ENCODE measurements at regions not wholly inside any gene's neighbourhood (a gene's known extent, or its start where the extent isn't known, plus 50 kb on each side); places are given as distances from the start of the nearest gene placed in this dataset.
"Not testable (repeated sequence)": the region's sequence is repeated elsewhere in the genome, so short reads cannot be mapped to it uniquely, and the experiment has no call there.

GRCh38 chr7:91352091-91352490, 87.9 kb downstream of the FZD1 start:
- in situ Hi-C loops (cut with HindIII; ENCODE audit: low pct_ligation_motif_present, low pct_unique_long_range_greater_than_20kb, low sequenced_read_pairs), result no loop called here
- no peak for DNase-seq

- in situ Hi-C loops (cut with HindIII; ENCODE audit: low pct_ligation_motif_present, low pct_unique_long_range_greater_than_20kb, low sequenced_read_pairs), result no loop called here
- DNase-seq, result peak; percentile 58
These were observed 89.6 kb downstream of the FZD1 start for GRCh38 chr7:91353848-91354247.

- no peak for DNase-seq
- in situ Hi-C loops (cut with HindIII; ENCODE audit: low pct_ligation_motif_present, low pct_unique_long_range_greater_than_20kb, low sequenced_read_pairs), result no loop called here
These were observed 91.6 kb downstream of the FZD1 start for GRCh38 chr7:91355695-91356435.

GRCh38 chr7:91356915-91357314, 92.7 kb downstream of the FZD1 start:
- in situ Hi-C loops (cut with HindIII; ENCODE audit: low pct_ligation_motif_present, low pct_unique_long_range_greater_than_20kb, low sequenced_read_pairs), result no loop called here

GRCh38 chr7:91357379-91357778, 93.1 kb downstream of the FZD1 start:
- in situ Hi-C loops (cut with HindIII; ENCODE audit: low pct_ligation_motif_present, low pct_unique_long_range_greater_than_20kb, low sequenced_read_pairs), result no loop called here
- DNase-seq, result no peak

More at GRCh38 chr7:91356915-91357314, 92.7 kb downstream of the FZD1 start:
- DNase-seq, result no peak

GRCh38 chr7:91357901-91358300, 93.7 kb downstream of the FZD1 start:
- in situ Hi-C loops (cut with HindIII; ENCODE audit: low pct_ligation_motif_present, low pct_unique_long_range_greater_than_20kb, low sequenced_read_pairs), result no loop called here
- DNase-seq, result no peak

- in situ Hi-C loops (cut with HindIII; ENCODE audit: low pct_ligation_motif_present, low pct_unique_long_range_greater_than_20kb, low sequenced_read_pairs), result no loop called here
- no peak for DNase-seq
These were observed 94.1 kb downstream of the FZD1 start for GRCh38 chr7:91358303-91358702.

- DNase-seq; in situ Hi-C loops (cut with HindIII; ENCODE audit: low pct_ligation_motif_present, low pct_unique_long_range_greater_than_20kb, low sequenced_read_pairs): not testable (repeated sequence)
These were observed 100.9 kb downstream of the FZD1 start for GRCh38 chr7:91365097-91365496.

- DNase-seq, result no peak
These were observed 101.9 kb downstream of the FZD1 start for GRCh38 chr7:91366091-91366490.

GRCh38 chr7:91367812-91368578, 103.8 kb downstream of the FZD1 start:
- DNase-seq, result no peak
- in situ Hi-C loops (cut with HindIII; ENCODE audit: low pct_ligation_motif_present, low pct_unique_long_range_greater_than_20kb, low sequenced_read_pairs), result no loop called here

More at GRCh38 chr7:91366091-91366490, 101.9 kb downstream of the FZD1 start:
- in situ Hi-C loops (cut with HindIII; ENCODE audit: low pct_ligation_motif_present, low pct_unique_long_range_greater_than_20kb, low sequenced_read_pairs), result no loop called here

GRCh38 chr7:91372323-91372722, 108.1 kb downstream of the FZD1 start:
- in situ Hi-C loops (cut with HindIII; ENCODE audit: low pct_ligation_motif_present, low pct_unique_long_range_greater_than_20kb, low sequenced_read_pairs), result no loop called here

GRCh38 chr7:91373111-91373800, 109.0 kb downstream of the FZD1 start:
- in situ Hi-C loops (cut with HindIII; ENCODE audit: low pct_ligation_motif_present, low pct_unique_long_range_greater_than_20kb, low sequenced_read_pairs), result no loop called here
- DNase-seq, result no peak

More at GRCh38 chr7:91372323-91372722, 108.1 kb downstream of the FZD1 start:
- DNase-seq, result no peak

GRCh38 chr7:91374321-91374989, 110.2 kb downstream of the FZD1 start:
- in situ Hi-C loops (cut with HindIII; ENCODE audit: low pct_ligation_motif_present, low pct_unique_long_range_greater_than_20kb, low sequenced_read_pairs), result no loop called here
- no peak for DNase-seq

GRCh38 chr7:91375378-91375777, 111.1 kb downstream of the FZD1 start:
- in situ Hi-C loops (cut with HindIII; ENCODE audit: low pct_ligation_motif_present, low pct_unique_long_range_greater_than_20kb, low sequenced_read_pairs), result no loop called here
- DNase-seq, result no peak

- no peak for DNase-seq
- in situ Hi-C loops (cut with HindIII; ENCODE audit: low pct_ligation_motif_present, low pct_unique_long_range_greater_than_20kb, low sequenced_read_pairs), result no loop called here
These were observed 113.9 kb downstream of the FZD1 start for GRCh38 chr7:91378131-91378530.

GRCh38 chr7:91379236-91379635, 115.0 kb downstream of the FZD1 start:
- no peak for DNase-seq
- in situ Hi-C loops (cut with HindIII; ENCODE audit: low pct_ligation_motif_present, low pct_unique_long_range_greater_than_20kb, low sequenced_read_pairs), result no loop called here

GRCh38 chr7:91379991-91380390, 115.8 kb downstream of the FZD1 start:
- in situ Hi-C loops (cut with HindIII; ENCODE audit: low pct_ligation_motif_present, low pct_unique_long_range_greater_than_20kb, low sequenced_read_pairs), result no loop called here
- DNase-seq, result no peak

- DNase-seq, result no peak
- in situ Hi-C loops (cut with HindIII; ENCODE audit: low pct_ligation_motif_present, low pct_unique_long_range_greater_than_20kb, low sequenced_read_pairs), result no loop called here
These were observed 119.0 kb downstream of the FZD1 start for GRCh38 chr7:91383053-91383904.
